ENCODE measurements at regions not wholly inside any gene's neighbourhood (a gene's known extent, or its start where the extent isn't known, plus 50 kb on each side); places are given as distances from the start of the nearest gene placed in this dataset.

DNA sequence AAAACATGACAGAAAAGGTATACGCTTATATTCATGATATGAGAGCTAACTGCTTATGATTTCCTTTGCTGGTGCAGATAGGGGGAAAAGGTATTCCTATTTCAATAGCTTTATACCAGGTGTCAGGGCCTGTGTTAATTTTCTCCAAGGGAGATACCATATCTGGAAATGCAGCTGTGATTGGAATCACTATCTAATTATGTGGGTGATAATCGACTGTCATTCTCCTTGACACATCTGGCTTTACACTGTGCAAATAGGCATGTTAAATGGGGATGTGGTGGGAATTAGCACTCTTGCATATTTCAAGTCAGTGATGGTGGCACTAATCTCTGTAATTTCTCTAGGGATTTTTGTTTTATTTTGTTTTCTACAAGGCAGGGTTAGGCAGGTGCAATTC is 611.1 kb downstream of the CDH9 start:
- no TSS peak for BruUV-seq (replicated peaks)
- Histone ChIP-seq H3K4me3 (replicated peaks in 1 of 3; ENCODE audit: insufficient read depth in 1 of 3, low read depth in 2 of 3, low read length in 3 of 3) (no peak overlapping the region), H3K9ac (ENCODE audit: insufficient read depth, low read depth, low read length) (no peak overlapping the region), H3K4me2 (ENCODE audit: low read depth, low read length) (no peak overlapping the region), H3K4me1 (ENCODE audit: insufficient read depth, low read length) (no peaks in the 10 kb centered on the region), H4K20me1 (ENCODE audit: insufficient read depth, low read length) (no peaks in the 10 kb centered on the region), H3K9me3 (ENCODE audit: low read length) (peaks cover 52% of the 10 kb centered on the region), H3K36me3 (replicated peaks in 1 of 2; ENCODE audit: control insufficient read depth in 1 of 2, insufficient read depth in 2 of 2, low read length in 2 of 2) (no peaks in the 10 kb centered on the region), H3K27me3 (ENCODE audit: control insufficient read depth in 1 of 2, insufficient read depth in 2 of 2, low read length in 2 of 2) (no peaks in the 10 kb centered on the region), H2AFZ (ENCODE audit: low read length) (no peak overlapping the region), H3K27ac (ENCODE audit: extremely low read length, insufficient read depth, low read length) (no peak overlapping the region), H3K79me2 (ENCODE audit: insufficient read depth, low read length) (no peaks in the 10 kb centered on the region)
- TF ChIP-seq, protein P1, sequence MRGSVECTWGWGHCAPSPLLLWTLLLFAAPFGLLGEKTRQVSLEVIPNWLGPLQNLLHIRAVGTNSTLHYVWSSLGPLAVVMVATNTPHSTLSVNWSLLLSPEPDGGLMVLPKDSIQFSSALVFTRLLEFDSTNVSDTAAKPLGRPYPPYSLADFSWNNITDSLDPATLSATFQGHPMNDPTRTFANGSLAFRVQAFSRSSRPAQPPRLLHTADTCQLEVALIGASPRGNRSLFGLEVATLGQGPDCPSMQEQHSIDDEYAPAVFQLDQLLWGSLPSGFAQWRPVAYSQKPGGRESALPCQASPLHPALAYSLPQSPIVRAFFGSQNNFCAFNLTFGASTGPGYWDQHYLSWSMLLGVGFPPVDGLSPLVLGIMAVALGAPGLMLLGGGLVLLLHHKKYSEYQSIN (CRISPR knock-in tag; IDR thresholded peaks at IDR 0.05; ENCODE audit: borderline replicate concordance) = no peak
- no peak for TF ChIP-seq SMC3 (IDR thresholded peaks at IDR 0.05; ENCODE audit: low read length)
- TF ChIP-seq ZNF33A (CRISPR knock-in tag; IDR thresholded peaks at IDR 0.05; ENCODE audit: borderline replicate concordance) = no peak
- no peak for TF ChIP-seq ZC3H4 (CRISPR knock-in tag; IDR thresholded peaks at IDR 0.05; ENCODE audit: borderline replicate concordance)
- TF ChIP-seq RBM22 (optimal IDR thresholded peaks at IDR 0.05; ENCODE audit: low read length) = no peak
- TF ChIP-seq ZNF431 (CRISPR knock-in tag; IDR thresholded peaks at IDR 0.05; ENCODE audit: borderline replicate concordance, low read depth) = no peak
- no peak for TF ChIP-seq LCORL (IDR thresholded peaks at IDR 0.05)
- TF ChIP-seq LCORL (CRISPR knock-in tag; IDR thresholded peaks at IDR 0.05) = no peak
- no peak for TF ChIP-seq GPN1 (CRISPR knock-in tag; IDR thresholded peaks at IDR 0.05; ENCODE audit: borderline replicate concordance)
- no peak for TF ChIP-seq ZBTB20 (CRISPR knock-in tag; IDR thresholded peaks at IDR 0.05; ENCODE audit: borderline replicate concordance, low read depth)
- no peak for TF ChIP-seq SNRNP70 (IDR thresholded peaks at IDR 0.05; ENCODE audit: low read depth, low read length)
- TF ChIP-seq CBX5 (CRISPR knock-in tag; IDR thresholded peaks at IDR 0.05; ENCODE audit: borderline replicate concordance) = no peak
- WGBS (ENCODE audit: low lambda C conversion rate) = 7% methylated on average over 2 of the region's 2 CpGs
- FAIRE-seq (no peak), ATAC-seq (no peak), DNase-seq (ENCODE audit: low spot score) (no peak)
- ChIA-PET CTCF (ENCODE audit: low intra/inter-chr PET ratio, low total read pairs) (no interaction called here), POLR2A (no interaction called here)
- in situ Hi-C loops (cut with HindIII; ENCODE audit: extremely low pct_ligation_motif_present, low pct_unique_long_range_greater_than_20kb) (no loop called here), intact Hi-C loops (cut with micrococcal nuclease; ENCODE audit: unreplicated experiment) (no loop called here)
